ENCODE measurements at regions not wholly inside any gene's neighbourhood (a gene's known extent, or its start where the extent isn't known, plus 50 kb on each side); places are given as distances from the start of the nearest gene placed in this dataset.

DNA sequence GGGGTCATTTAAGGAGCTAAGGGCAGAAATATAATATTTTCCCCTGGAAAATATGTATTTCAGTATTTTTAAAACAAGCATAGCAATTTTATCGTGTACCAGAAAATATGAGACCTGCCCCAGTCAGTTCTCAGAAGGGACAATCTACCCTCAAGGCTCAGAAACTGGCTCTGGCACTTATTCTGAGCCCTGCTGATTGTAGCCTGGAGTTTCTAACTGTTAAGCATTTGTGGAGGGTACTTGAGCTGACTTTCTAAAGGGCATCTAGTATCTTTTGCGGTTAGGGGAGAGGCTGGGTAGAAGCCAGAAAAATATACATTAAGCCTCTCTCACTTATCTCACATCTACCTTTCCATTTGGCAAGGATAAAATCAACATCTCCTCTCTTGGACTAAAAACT is 71.3 kb upstream of the FSHB start:
- DNase-seq: no peak

DNA sequence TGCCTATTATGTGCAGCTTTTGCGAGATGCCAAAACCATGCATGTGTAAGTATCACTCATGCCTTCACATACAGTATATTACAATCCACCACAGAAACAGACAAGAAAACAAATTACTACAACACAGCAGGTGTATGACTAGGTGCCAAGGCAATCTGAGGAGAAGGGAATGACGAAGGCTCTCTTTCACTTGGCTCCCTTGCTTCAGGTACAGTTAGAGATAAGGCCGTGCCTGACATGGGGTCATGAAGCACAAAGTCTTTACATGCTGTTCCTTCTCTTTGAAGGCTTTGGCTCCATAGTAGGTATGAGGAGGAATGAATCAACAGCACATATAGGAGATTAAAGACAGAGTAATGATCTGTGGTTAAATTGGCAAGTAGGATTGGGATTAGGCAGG is 65.2 kb upstream of the FSHB start:
- DNase-seq: no peak

DNA sequence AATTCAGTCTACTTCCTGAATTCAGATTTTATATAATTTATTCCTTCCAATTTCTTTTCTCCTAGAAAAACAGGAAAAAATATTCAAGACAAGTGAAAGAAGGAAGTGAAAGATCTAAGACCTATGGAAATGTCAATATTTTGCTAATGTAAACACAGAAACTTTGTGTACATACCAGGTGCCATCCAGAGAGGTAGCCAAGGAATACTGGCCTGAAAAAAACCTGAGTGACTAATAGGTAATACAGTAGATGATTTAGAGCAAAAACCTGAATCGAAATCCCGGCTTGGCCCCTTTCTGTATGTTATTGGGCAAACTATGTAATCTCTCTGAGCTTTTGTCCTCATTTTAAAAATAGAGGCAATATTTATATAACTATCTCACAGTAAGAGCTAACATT is 59.2 kb upstream of the FSHB start:
- DNase-seq: no peak

DNA sequence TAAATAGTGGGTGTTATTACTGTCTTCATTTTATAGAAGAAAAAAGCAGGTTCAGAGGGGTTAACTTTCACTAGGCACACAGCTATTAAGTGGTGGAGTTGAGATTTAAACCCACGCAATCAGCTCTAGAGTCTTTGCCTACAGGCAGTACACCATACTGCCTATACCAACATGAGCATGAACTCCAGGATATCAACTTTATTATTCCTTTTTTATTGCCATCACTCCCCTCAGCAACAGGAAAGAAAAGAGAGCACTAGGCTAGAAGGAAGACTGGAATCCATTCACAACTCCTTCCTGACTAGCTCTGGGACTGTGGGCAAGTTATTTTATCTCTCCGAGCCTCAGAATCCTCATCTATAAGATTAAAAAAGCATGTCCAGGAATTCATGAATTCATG is 58.7 kb upstream of the FSHB start:
- no peak for DNase-seq

DNA sequence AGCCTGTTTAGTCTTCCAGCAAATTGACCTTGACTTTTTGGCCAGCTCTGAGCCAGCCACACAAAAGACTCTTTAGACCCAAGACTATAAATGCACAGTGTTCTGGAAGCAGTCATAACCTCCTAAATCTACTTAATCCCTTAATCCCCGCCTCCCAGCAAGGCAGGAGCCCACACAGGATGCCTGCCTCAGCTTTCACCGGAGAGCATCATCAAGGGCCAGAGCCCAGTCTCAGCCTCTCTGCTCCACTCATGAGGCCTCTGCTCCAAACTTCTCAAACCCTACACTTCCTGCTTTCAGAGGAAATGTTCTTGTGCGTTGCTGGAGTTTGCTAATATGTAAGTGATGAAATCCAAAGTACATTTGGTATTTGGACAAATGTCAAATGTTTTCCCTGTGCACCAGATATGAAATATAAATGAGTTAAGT is 57.9 kb upstream of the FSHB start:
- DNase-seq: no peak

DNA sequence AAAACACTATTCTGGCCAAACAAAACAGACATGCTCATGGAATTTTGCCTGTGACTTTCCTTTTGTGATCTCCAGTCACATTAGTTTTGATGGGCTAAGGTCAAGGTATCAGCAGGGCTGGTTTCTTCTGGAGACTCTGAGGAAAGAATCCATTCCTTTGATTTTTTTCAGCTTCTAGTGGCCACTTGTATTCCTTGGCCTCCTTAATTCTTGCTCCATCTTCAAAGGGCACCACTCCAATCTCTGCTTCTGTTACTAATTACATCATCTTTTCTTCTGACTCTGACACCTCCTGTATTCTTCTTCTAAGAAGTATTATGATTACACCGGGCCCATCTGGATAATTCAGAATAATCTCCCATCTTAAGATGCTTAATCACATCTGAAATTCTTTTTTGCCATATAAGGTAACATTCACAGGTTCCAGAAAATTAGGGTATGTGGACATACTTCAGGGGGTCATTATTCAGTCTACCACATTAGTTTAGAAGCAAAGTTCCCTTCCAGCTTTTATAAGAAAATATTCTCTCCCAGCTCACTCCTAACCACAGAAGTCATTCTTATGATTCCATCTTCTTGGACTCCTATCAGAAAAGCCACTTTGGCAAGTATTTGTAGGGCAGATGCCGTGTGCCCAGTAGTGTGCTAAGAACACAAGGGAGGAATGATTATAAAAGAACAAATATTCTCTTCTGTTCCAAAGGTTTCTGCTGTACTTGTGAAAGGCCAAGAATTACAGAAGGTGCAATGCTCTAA is 56.4 kb upstream of the FSHB start:
- no peak for DNase-seq
